ENCODE measurements at regions not wholly inside any gene's neighbourhood (a gene's known extent, or its start where the extent isn't known, plus 50 kb on each side); places are given as distances from the start of the nearest gene placed in this dataset.
"Not testable (repeated sequence)": the region's sequence is repeated elsewhere in the genome, so short reads cannot be mapped to it uniquely, and the experiment has no call there.

DNA sequence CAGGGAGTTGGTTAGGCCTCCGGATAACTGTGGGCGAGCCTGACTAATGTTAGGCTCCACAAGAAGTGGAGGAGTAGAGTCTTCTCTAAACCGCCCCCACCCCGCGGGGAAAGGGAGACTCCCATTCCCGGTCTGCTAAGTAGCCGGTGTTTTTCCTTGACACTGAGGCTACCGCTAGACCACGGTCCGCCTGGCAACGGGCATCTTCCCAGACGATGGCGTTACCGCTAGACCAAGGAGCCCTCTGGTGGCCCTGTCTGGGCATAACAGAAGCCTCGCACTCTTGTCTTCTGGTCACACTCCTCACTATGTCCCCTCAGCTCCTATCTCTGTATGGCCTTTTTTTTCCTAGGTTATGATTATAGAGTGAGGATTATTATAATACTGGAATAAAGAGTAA lies 1410.7 kb downstream of the UQCRFS1 start:
- H3K27me3 Mint-ChIP-seq (ENCODE audit: low read depth, poor library complexity); H3K27ac Mint-ChIP-seq; H3K4me1 Mint-ChIP-seq; H3K4me3 Mint-ChIP-seq; DNase-seq: not testable (repeated sequence)
- TF ChIP-seq, protein P1, sequence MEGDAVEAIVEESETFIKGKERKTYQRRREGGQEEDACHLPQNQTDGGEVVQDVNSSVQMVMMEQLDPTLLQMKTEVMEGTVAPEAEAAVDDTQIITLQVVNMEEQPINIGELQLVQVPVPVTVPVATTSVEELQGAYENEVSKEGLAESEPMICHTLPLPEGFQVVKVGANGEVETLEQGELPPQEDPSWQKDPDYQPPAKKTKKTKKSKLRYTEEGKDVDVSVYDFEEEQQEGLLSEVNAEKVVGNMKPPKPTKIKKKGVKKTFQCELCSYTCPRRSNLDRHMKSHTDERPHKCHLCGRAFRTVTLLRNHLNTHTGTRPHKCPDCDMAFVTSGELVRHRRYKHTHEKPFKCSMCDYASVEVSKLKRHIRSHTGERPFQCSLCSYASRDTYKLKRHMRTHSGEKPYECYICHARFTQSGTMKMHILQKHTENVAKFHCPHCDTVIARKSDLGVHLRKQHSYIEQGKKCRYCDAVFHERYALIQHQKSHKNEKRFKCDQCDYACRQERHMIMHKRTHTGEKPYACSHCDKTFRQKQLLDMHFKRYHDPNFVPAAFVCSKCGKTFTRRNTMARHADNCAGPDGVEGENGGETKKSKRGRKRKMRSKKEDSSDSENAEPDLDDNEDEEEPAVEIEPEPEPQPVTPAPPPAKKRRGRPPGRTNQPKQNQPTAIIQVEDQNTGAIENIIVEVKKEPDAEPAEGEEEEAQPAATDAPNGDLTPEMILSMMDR (IDR thresholded peaks at IDR 0.05) = peak; percentile 10
- H3K36me3 Mint-ChIP-seq (ENCODE audit: low read depth) = peaks cover 87% of the 10 kb centered on the region
- H3K9me3 Mint-ChIP-seq = peaks cover 66% of the 10 kb centered on the region

DNA sequence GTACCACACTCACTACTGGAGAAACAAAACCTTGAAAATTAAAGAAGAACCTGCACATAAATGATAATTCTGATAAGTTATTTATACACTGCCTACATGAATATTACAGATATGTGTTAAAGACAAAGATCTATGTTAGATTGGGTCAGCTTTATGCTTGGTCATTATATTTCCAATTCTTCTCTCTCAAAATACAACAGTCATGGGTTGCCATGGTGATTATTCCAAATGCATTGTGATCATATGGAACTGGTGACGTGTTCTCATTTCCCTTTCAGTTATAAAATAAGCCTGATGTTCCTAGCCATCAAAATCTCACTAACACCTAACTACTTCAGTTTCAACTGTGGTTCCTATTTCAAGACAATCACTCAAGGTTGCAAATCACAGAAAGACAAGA lies 1416.4 kb downstream of the UQCRFS1 start:
- Mint-ChIP-seq H3K27ac (no peak overlapping the region), H3K36me3 (ENCODE audit: low read depth) (peaks cover 49% of the 10 kb centered on the region), H3K9me3 (peaks cover 25% of the 10 kb centered on the region), H3K27me3 (ENCODE audit: low read depth, poor library complexity) (no peaks in the 10 kb centered on the region), H3K4me3 (peak overlapping the region; percentile 16), H3K4me1 (peaks cover 21% of the 10 kb centered on the region)
- TF ChIP-seq, protein P1 (IDR thresholded peaks at IDR 0.05) = no peak
- no peak for DNase-seq

DNA sequence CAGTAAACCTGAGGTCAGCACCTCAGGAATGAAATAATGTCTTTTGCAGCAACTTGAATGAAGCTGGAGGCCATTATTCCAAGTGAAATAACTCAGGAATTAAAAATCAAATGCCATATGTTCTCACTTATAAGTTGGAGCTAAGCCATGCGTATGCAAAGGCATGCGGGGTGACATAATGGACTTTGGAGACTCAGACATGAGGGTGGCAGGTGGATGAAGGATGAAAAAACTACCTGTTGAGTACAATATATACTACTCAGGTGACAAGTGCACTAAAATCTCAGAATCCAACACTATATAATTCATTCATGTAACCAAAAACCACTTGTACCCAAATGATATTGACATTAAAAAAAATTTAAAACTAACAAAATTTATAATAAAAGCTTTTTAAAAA lies 1416.9 kb downstream of the UQCRFS1 start:
- H3K4me3 Mint-ChIP-seq = peak overlapping the region; percentile 62
- H3K27ac Mint-ChIP-seq = no peak overlapping the region
- peaks cover 21% of the 10 kb centered on the region for H3K4me1 Mint-ChIP-seq
- H3K9me3 Mint-ChIP-seq = peaks cover 26% of the 10 kb centered on the region
- H3K36me3 Mint-ChIP-seq (ENCODE audit: low read depth) = peaks cover 49% of the 10 kb centered on the region
- H3K27me3 Mint-ChIP-seq (ENCODE audit: low read depth, poor library complexity) = no peaks in the 10 kb centered on the region
- TF ChIP-seq, protein P1 (IDR thresholded peaks at IDR 0.05) = no peak
- no peak for DNase-seq

DNA sequence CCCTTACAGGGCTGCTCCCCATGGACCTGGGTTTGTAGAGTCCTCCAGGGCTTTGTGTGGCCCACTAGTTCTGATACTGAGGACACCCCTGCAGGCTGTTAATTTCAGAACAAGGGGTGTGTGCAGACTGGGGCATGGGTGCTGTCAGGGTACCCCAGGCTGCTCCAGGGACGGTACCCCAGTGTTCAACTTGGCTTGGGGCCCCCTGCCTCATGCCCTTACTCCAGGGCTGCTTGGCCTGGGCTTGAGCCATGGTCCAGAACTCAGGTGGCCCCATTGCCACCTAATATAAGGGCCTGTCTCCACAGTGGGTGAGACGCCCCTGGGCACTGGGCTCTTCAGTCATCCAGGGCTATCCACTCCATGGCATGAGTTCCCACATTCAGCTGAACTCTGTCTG lies 1417.6 kb downstream of the UQCRFS1 start:
- DNase-seq = no peak
- Mint-ChIP-seq H3K36me3 (ENCODE audit: low read depth) (peaks cover 49% of the 10 kb centered on the region), H3K4me3 (peak overlapping the region; percentile 62), H3K9me3 (peaks cover 26% of the 10 kb centered on the region), H3K27ac (no peak overlapping the region), H3K4me1 (peaks cover 25% of the 10 kb centered on the region), H3K27me3 (ENCODE audit: low read depth, poor library complexity) (no peaks in the 10 kb centered on the region)
- TF ChIP-seq, protein P1 (IDR thresholded peaks at IDR 0.05) = no peak

DNA sequence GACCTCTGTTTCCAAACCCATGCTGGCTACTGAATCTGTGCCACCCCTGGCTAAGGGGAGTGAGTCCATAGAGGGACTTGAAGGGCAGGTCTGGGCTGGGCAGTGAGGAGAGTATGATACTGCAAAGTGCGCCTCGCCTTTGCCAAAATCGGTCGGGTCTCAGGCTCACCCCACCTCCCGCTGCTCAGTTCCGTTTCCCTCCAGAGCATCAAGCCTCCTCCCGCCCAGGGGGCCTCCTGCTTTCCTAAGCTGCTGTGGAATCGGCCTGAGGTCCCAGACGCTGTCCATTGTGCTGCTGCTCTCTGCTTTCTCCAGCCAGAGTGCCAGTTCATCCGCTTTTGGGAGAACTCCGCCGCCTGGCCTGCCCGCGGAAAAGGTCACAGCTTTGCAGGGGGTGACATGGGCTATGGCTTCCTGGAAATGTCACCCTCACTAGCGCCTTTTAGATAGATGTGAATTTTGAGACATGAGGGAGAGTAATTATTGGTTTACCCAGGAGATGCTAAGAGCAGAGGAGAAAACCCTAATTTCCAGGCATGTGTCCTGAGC lies 1418.4 kb downstream of the UQCRFS1 start:
- peaks cover 22% of the 10 kb centered on the region for H3K9me3 Mint-ChIP-seq
- H3K27ac Mint-ChIP-seq = no peak overlapping the region
- peaks cover 25% of the 10 kb centered on the region for H3K4me1 Mint-ChIP-seq
- H3K36me3 Mint-ChIP-seq (ENCODE audit: low read depth) = peaks cover 44% of the 10 kb centered on the region
- peak overlapping the region; percentile 97 for H3K4me3 Mint-ChIP-seq
- TF ChIP-seq, protein P1 (IDR thresholded peaks at IDR 0.05) = no peak
- peak; percentile 38 for DNase-seq
- no peaks in the 10 kb centered on the region for H3K27me3 Mint-ChIP-seq (ENCODE audit: low read depth, poor library complexity)
